NCI-H69 (cell line): ENCODE measurements at regions not wholly inside any gene's neighbourhood (a gene's known extent, or its start where the extent isn't known, plus 50 kb on each side); places are given as distances from the start of the nearest gene placed in this dataset.

ENCODE experiments used
- DNase-seq: peaks from one replicate; lab custom pipeline; 2025; lab: John Stamatoyannopoulos, UW

GRCh38 chr10:44197646-44198045 lies 187.3 kb downstream of the CXCL12 start:
- no peak for DNase-seq

- DNase-seq, result no peak
Observed at GRCh38 chr10:44196336-44196735, 188.6 kb downstream of the CXCL12 start.

- DNase-seq, result no peak
Observed at GRCh38 chr10:44196008-44196320, 188.9 kb downstream of the CXCL12 start.

- no peak for DNase-seq
Observed at GRCh38 chr10:44195112-44196007, 189.5 kb downstream of the CXCL12 start.

GRCh38 chr10:44194435-44194834 lies 190.5 kb downstream of the CXCL12 start:
- no peak for DNase-seq

GRCh38 chr10:44193567-44194220 lies 191.2 kb downstream of the CXCL12 start:
- no peak for DNase-seq

- no peak for DNase-seq
Observed at GRCh38 chr10:44193166-44193565, 191.7 kb downstream of the CXCL12 start.

- no peak for DNase-seq
Observed at GRCh38 chr10:44192435-44192834, 192.5 kb downstream of the CXCL12 start.

GRCh38 chr10:44190541-44190940 lies 194.4 kb downstream of the CXCL12 start:
- no peak for DNase-seq

- DNase-seq, result no peak
Observed at GRCh38 chr10:44186821-44187220, 198.1 kb downstream of the CXCL12 start.

GRCh38 chr10:44186150-44186549 lies 198.7 kb downstream of the CXCL12 start:
- no peak for DNase-seq

- no peak for DNase-seq
Observed at GRCh38 chr10:44185315-44185666, 199.6 kb downstream of the CXCL12 start.

GRCh38 chr10:44184633-44185314 lies 200.1 kb downstream of the CXCL12 start:
- DNase-seq, result no peak

GRCh38 chr10:44183667-44184632 lies 200.9 kb downstream of the CXCL12 start:
- DNase-seq, result no peak

GRCh38 chr10:44182909-44183308 lies 202.0 kb downstream of the CXCL12 start:
- DNase-seq, result no peak

- no peak for DNase-seq
Observed at GRCh38 chr10:44180321-44181168, 204.4 kb downstream of the CXCL12 start.

GRCh38 chr10:44178856-44179255 lies 206.0 kb downstream of the CXCL12 start:
- DNase-seq, result no peak

GRCh38 chr10:44178281-44178680 lies 206.6 kb downstream of the CXCL12 start:
- no peak for DNase-seq

- DNase-seq, result no peak
Observed at GRCh38 chr10:44177610-44178009, 207.3 kb downstream of the CXCL12 start.

GRCh38 chr10:44176311-44176710 lies 208.6 kb downstream of the CXCL12 start:
- DNase-seq, result no peak

GRCh38 chr10:44173608-44173894 lies 211.3 kb downstream of the CXCL12 start:
- no peak for DNase-seq
